Activated CD4-positive, alpha-beta memory T cell treated with anti-CD3 and anti-CD28 coated beads, Interleukin-2, amount 10 ng/mL, durations not matched to agents 7 days and 5 days (primary cell): ENCODE measurements at regions not wholly inside any gene's neighbourhood (a gene's known extent, or its start where the extent isn't known, plus 50 kb on each side); places are given as distances from the start of the nearest gene placed in this dataset.
"Not testable (repeated sequence)": the region's sequence is repeated elsewhere in the genome, so short reads cannot be mapped to it uniquely, and the experiment has no call there.

ENCODE experiments used
- CTCF ChIA-PET: fragments of 350-600 bp; sonication (Branson Sonifier 250); formaldehyde crosslinking; loops from one replicate; lab custom pipeline; 2021; ENCODE audit warnings: antibody characterized with exemption, inconsistent platforms; lab: Charles Lee
- POLR2A ChIA-PET: fragments of 350-600 bp; sonication (Branson Sonifier 250); formaldehyde crosslinking; loops from one replicate; lab custom pipeline; 2021; ENCODE audit warnings: antibody characterized with exemption; lab: Charles Lee
- DNase-seq: peaks from one replicate; pipeline ENCODE4 v3.0.0-alpha.2; 2020
- H3K27ac Mint-ChIP-seq: one replicate; pipeline ENCODE4 v1.8.0; 2021; ENCODE audit warnings: mild to moderate bottlenecking, mixed read lengths
- H3K27me3 Mint-ChIP-seq: one replicate; pipeline ENCODE4 v1.8.0; 2021; ENCODE audit warnings: mixed read lengths
- H3K36me3 Mint-ChIP-seq: one replicate; pipeline ENCODE4 v1.8.0; 2021; ENCODE audit warnings: low read depth, mixed read lengths
- H3K4me1 Mint-ChIP-seq: one replicate; pipeline ENCODE4 v1.8.0; 2021; ENCODE audit warnings: mixed read lengths
- H3K4me3 Mint-ChIP-seq: one replicate; pipeline ENCODE4 v1.8.0; 2021; ENCODE audit warnings: mild to moderate bottlenecking, mixed read lengths
- H3K9me3 Mint-ChIP-seq: one replicate; pipeline ENCODE4 v1.8.0; 2021; ENCODE audit warnings: mixed read lengths

DNA sequence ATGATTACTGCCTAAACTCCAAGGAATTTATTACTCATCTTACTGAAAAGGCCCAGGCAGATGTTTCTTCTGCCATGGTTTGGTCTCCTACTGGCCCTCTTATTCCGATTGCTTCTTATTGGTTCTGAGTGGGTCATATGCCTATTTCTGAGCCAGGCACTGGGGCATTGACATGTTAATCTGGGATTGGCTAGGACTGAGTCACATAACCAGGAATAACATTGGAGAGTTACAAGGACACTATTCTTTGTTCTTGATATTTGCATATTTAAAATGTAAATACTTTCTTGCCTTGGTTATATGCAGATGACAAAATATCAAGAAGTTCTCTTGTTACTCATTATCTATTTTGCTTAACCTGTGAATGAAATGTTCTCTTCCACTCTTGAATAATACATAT, 534.4 kb upstream of the SLC39A10 start:
- ChIA-PET POLR2A (no interaction called here), CTCF (no interaction called here)
- no peak overlapping the region for H3K4me3 Mint-ChIP-seq
- no peak for DNase-seq
- no peaks in the 10 kb centered on the region for H3K4me1 Mint-ChIP-seq
- H3K9me3 Mint-ChIP-seq: no peaks in the 10 kb centered on the region
- H3K27me3 Mint-ChIP-seq: no peaks in the 10 kb centered on the region
- no peak overlapping the region for H3K27ac Mint-ChIP-seq
- no peaks in the 10 kb centered on the region for H3K36me3 Mint-ChIP-seq

DNA sequence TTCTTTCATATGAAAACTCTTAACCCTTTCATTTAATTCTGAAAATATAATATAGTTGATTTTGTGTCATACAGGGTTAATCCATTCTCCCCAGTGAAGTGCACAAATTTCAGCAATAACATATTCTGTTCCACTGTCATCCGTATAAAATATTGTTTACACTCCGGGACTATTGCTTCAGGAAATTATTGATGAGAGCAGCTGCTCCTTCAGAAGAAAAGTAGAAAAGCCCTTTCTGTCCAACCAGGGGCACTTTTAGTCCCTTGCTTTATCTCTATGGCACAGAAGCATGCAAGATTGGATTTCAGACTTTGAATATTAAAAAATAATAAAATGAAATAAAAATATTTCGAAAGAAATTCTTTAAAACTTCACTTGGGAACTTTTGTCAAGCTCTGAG, 535.7 kb upstream of the SLC39A10 start:
- no peaks in the 10 kb centered on the region for H3K9me3 Mint-ChIP-seq
- H3K27me3 Mint-ChIP-seq: no peaks in the 10 kb centered on the region
- no peaks in the 10 kb centered on the region for H3K4me1 Mint-ChIP-seq
- CTCF ChIA-PET: no interaction called here
- H3K4me3 Mint-ChIP-seq: no peak overlapping the region
- no peak for DNase-seq
- POLR2A ChIA-PET: no interaction called here
- no peaks in the 10 kb centered on the region for H3K36me3 Mint-ChIP-seq
- no peak overlapping the region for H3K27ac Mint-ChIP-seq

DNA sequence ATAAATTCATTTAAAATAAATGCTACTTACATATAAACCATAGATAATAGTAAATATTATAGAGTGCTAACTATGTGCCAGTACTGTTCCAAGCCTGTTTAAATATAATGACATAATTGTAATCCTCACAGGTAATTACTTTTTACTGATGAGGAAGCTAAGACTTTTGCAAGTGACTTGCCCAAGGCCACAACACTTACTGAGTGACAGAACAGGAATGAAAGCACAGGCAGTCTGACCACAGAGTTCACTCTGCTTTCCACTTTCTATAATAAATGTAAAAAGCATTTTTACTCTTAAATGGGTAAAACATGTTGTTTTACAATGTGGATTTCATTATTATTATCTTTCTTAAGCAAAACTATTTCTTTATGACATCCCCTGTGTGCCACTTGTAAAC, 537.8 kb upstream of the SLC39A10 start:
- DNase-seq: no peak
- H3K27me3 Mint-ChIP-seq: peaks cover 2% of the 10 kb centered on the region
- H3K4me3 Mint-ChIP-seq: no peak overlapping the region
- H3K27ac Mint-ChIP-seq: no peak overlapping the region
- H3K36me3 Mint-ChIP-seq: no peaks in the 10 kb centered on the region
- CTCF ChIA-PET: no interaction called here
- H3K9me3 Mint-ChIP-seq: no peaks in the 10 kb centered on the region
- no peaks in the 10 kb centered on the region for H3K4me1 Mint-ChIP-seq
- POLR2A ChIA-PET: no interaction called here

DNA sequence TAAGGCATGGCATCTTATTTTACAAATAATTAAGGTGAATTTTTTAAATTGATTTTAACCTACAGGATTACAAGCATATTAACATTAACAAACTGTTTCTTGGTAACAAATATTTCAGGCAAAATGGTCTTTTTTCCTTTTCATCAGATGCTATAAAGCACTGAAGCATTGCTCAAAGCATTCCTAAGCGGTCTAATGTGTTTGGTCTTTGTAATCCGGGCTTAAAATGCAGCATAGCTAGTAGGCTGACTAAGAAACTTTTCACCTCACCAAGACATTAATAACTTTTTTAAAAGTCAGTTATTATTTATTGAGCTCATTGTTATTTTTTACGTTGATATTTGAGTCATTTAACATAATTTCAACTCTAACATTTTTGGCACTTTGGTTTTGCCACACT, 538.8 kb upstream of the SLC39A10 start:
- Mint-ChIP-seq H3K4me3 (no peak overlapping the region), H3K4me1 (no peaks in the 10 kb centered on the region), H3K36me3 (no peaks in the 10 kb centered on the region), H3K27ac (no peak overlapping the region), H3K9me3 (no peaks in the 10 kb centered on the region), H3K27me3 (peaks cover 2% of the 10 kb centered on the region)
- DNase-seq: no peak
- ChIA-PET POLR2A (no interaction called here), CTCF (no interaction called here)

DNA sequence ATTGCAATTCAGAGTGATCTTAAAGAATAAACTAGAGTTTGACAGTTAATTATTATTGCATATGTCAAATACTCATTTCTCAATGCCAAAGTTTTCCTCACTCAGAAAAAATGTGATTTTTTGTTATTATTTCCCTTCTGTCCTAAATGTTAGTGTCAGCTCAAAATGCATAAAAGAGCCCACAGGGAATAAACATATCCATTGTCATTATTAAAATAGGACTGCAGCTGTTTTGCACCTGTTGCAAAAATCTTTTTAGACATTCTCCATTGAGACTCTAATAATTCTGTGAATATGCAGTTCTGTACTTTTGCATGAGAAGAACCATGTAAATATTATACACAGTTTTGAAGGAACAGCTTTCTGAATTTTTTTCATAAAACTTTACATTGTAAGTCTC, 540.0 kb upstream of the SLC39A10 start:
- CTCF ChIA-PET: no interaction called here
- H3K4me3 Mint-ChIP-seq: no peak overlapping the region
- H3K27ac Mint-ChIP-seq: no peak overlapping the region
- POLR2A ChIA-PET: no interaction called here
- no peaks in the 10 kb centered on the region for H3K36me3 Mint-ChIP-seq
- peaks cover 2% of the 10 kb centered on the region for H3K27me3 Mint-ChIP-seq
- no peak for DNase-seq
- H3K9me3 Mint-ChIP-seq: no peaks in the 10 kb centered on the region
- H3K4me1 Mint-ChIP-seq: no peaks in the 10 kb centered on the region

DNA sequence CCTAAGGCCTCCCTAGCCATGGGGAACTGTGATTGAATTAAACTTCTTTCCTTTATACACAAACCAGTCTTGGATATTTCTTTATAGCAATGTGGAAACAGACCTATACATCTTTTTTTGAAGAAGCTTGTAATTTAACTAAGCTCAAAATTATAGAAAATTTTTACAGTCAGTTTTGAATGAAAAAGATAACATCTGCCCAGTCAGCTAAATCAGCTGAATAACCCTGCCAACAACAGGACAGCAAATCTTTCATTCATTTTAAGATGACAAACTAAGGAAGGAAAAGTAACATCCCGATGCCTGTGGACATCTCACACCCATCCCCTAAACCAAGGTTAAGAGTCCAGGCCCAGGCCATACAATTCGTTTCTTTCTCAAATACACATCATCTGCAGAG, 541.3 kb upstream of the SLC39A10 start:
- ChIA-PET CTCF (no interaction called here), POLR2A (no interaction called here)
- no peak overlapping the region for H3K27ac Mint-ChIP-seq

DNA sequence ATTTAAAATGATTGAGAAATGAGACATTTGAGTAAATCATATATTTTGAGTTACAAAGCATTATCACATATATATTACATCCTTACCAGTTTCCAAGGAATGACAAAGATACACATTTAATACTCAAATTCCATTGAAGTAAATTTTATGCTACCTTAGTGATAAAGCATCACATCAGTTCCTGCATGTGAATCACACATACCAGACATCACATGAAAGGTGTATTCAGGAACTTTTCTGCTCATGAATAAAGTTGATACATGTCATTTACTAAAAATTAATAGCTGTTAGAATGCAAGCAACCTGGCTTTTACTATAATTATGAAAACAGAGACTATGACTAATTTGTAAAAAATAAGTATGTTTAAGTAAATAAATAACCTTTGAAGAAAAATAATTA, 548.8 kb upstream of the SLC39A10 start:
- Mint-ChIP-seq H3K4me1 (no peaks in the 10 kb centered on the region), H3K27me3 (peaks cover 1% of the 10 kb centered on the region), H3K27ac (no peak overlapping the region), H3K9me3 (no peaks in the 10 kb centered on the region), H3K4me3 (no peak overlapping the region), H3K36me3 (no peaks in the 10 kb centered on the region)
- no peak for DNase-seq
- POLR2A ChIA-PET: no interaction called here
- CTCF ChIA-PET: no interaction called here

More for the DNA sequence above, 541.3 kb upstream of the SLC39A10 start:
- Mint-ChIP-seq H3K4me3 (no peak overlapping the region), H3K9me3 (no peaks in the 10 kb centered on the region), H3K27me3 (peaks cover 2% of the 10 kb centered on the region), H3K36me3 (no peaks in the 10 kb centered on the region), H3K4me1 (no peaks in the 10 kb centered on the region)
- no peak for DNase-seq

DNA sequence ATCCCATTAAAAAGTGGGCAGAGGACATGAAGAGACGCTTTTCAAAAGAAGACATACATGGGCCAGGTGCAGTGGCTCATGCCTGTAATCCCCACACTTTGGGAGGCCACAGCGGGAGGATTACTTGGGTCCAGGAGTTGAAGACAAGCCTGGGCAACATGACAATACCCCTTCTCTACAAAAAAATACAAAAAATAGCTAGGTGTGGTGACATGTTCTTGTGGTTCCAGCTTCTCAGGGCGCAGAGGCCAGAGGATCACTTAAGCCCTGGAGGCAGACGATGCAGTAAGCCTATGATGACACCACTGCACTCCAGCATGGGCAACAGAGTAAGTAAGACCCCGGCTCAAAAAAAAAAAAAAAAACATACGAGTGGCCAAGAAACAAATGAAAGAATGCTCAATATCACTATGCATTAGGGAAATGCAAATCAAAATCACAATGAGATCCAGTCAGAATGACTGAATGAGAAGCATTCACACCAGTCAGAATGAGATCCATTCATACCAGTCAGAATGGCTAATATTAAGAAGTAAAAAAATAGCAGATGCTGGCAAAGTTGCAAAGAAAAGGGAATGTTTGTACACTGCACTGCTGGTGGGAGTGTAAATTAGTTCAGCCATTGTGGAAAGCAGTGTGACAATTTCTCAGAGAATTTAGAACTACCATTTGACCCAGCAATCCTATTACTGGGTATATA, 550.2 kb upstream of the SLC39A10 start:
- Mint-ChIP-seq H3K4me1 (no peaks in the 10 kb centered on the region), H3K36me3 (no peaks in the 10 kb centered on the region), H3K27me3 (peaks cover 1% of the 10 kb centered on the region), H3K9me3 (no peaks in the 10 kb centered on the region), H3K4me3 (no peak overlapping the region), H3K27ac (no peak overlapping the region)
- DNase-seq: no peak
- ChIA-PET CTCF (no interaction called here), POLR2A (no interaction called here)

DNA sequence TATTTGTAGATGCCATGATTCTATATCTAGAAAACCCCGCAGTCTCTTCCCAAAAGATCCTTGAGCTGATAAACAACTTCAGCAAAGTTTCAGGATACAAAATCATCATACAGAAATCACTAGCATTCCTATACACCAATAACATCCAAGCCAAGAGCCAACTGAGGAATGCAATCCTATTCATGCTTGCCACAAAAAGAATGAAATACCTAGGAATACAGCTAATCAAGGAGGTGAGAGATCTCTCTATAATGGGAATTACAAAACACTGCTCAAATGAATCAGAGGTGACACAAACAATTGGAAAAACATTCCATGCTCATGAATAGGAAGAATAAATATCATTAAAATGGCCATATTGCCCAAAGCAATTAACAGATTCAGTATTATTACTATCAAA, 551.4 kb upstream of the SLC39A10 start:
- Mint-ChIP-seq H3K36me3 (no peaks in the 10 kb centered on the region), H3K27ac (no peak overlapping the region), H3K4me1 (no peaks in the 10 kb centered on the region), H3K27me3 (peaks cover 1% of the 10 kb centered on the region), H3K9me3 (no peaks in the 10 kb centered on the region), H3K4me3 (no peak overlapping the region)
- ChIA-PET CTCF (no interaction called here), POLR2A (no interaction called here)
- DNase-seq: no peak

DNA sequence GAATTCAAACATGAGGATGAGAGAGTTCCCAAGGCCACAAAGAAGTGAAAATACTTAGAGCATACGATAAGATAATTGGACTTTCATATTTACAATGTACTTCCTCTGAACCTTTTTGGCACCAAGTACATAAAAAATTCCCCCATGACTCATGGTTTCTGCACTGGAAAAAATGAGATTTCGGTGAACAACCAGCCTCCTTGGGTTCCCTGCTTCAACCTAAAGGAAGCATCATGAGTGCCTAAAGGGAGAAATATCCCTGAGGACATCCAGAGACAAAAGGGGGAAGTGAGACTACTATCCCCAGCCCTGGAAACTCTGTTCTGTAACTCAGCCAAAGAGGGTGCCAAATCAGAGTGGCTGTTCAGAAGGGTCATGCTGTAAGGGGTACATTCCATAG, 562.7 kb upstream of the SLC39A10 start:
- Mint-ChIP-seq H3K4me1 (no peaks in the 10 kb centered on the region), H3K9me3 (no peaks in the 10 kb centered on the region), H3K27ac (no peak overlapping the region), H3K27me3 (no peaks in the 10 kb centered on the region), H3K4me3 (no peak overlapping the region), H3K36me3 (no peaks in the 10 kb centered on the region)
- ChIA-PET POLR2A (no interaction called here), CTCF (no interaction called here)
- no peak for DNase-seq

DNA sequence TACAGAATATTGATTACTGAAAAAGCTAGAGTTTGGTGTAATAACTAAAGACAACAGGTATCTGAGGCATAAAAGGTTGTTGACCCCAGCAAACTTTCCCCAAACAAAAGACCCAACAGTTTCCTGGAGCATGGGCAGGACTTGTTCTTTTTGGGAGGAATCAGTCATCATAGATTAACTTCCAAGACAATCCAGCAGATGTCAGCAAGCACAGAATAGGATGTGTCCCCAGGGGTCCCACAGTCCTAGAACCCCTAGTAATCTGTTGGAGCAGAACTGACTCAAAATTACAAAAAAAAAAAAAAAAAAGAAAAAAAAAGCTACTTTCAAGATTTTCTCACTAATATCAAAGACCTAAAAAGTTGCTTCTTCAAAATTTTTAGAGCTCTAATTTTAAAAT, 564.7 kb upstream of the SLC39A10 start:
- Mint-ChIP-seq H3K4me1 (no peaks in the 10 kb centered on the region), H3K27me3 (no peaks in the 10 kb centered on the region), H3K4me3 (no peak overlapping the region), H3K36me3 (no peaks in the 10 kb centered on the region), H3K27ac (no peak overlapping the region), H3K9me3 (no peaks in the 10 kb centered on the region)
- ChIA-PET CTCF (interaction anchor here (0.7 kb wide), 1 partner anchor 20 kb away, joined by 3 read pairs; no protein-coding TSS in a partner anchor), POLR2A (no interaction called here)
- no peak for DNase-seq

DNA sequence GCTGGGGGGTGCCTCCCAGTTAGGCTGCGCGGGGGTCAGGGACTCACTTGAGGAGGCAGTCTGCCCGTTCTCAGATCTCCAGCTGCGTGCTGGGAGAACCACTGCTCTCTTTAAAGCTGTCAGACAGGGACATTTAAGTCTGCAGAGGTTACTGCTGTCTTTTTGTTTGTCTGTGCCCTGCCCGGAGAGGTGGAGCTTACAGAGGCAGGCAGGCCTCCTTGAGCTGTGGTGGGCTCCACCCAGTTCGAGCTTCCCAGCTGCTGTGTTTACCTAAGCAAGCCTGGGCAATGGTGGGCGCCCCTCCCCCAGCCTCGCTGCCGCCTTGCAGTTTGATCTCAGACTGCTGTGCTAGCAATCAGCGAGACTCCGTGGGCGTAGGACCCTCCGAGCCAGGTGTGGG, 584.2 kb upstream of the SLC39A10 start:
- H3K27ac Mint-ChIP-seq, DNase-seq, H3K27me3 Mint-ChIP-seq, CTCF ChIA-PET, H3K36me3 Mint-ChIP-seq, H3K4me1 Mint-ChIP-seq, H3K4me3 Mint-ChIP-seq, POLR2A ChIA-PET, H3K9me3 Mint-ChIP-seq: not testable (repeated sequence)

DNA sequence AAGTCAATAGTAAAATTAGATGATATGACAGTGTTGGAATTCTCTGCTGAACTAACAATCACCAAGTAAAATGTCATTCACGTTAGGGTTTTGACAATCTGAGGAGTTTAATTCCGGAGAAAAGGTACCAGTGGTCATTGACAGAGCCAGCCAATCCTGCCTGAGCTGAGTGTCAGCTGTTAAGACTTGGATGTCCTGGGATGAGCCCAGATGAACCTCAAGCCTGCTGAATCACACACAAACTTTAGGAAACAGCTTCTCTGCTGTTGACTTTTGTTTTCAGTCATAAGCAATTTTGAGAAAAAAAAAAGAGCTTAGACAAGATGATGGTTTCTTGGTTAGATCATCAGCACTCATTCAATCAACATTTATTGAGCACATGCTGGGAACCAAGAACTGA, 600.0 kb upstream of the SLC39A10 start:
- Mint-ChIP-seq H3K9me3 (no peaks in the 10 kb centered on the region), H3K4me3 (no peak overlapping the region), H3K27ac (no peak overlapping the region), H3K36me3 (no peaks in the 10 kb centered on the region), H3K27me3 (no peaks in the 10 kb centered on the region), H3K4me1 (no peaks in the 10 kb centered on the region)
- ChIA-PET CTCF (no interaction called here), POLR2A (no interaction called here)
- DNase-seq: no peak

DNA sequence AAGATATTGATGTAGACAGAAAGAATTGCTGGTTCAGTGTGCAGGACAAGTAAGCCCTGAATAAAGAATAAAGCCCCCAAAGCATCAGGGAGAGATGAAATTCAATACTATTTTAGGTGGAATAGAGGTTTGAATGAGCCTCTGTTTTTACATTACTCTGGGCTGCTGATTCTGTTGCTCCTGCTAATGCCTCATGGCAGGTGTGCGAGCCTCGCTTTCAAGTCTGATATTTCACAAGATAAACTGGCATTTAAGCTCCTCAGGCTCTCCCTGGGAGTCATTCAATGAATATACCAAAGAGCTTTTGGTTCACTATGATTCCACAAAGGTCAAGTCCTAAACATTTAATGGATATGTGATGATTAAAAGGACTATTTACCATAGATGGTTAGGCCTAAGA, 601.0 kb upstream of the SLC39A10 start:
- no peaks in the 10 kb centered on the region for H3K27me3 Mint-ChIP-seq
- CTCF ChIA-PET: no interaction called here
- no peak for DNase-seq
- H3K9me3 Mint-ChIP-seq: no peaks in the 10 kb centered on the region
- POLR2A ChIA-PET: no interaction called here
- no peak overlapping the region for H3K27ac Mint-ChIP-seq
- H3K36me3 Mint-ChIP-seq: no peaks in the 10 kb centered on the region
- no peak overlapping the region for H3K4me3 Mint-ChIP-seq
- H3K4me1 Mint-ChIP-seq: no peaks in the 10 kb centered on the region
